ENCODE measurements at regions not wholly inside any gene's neighbourhood (a gene's known extent, or its start where the extent isn't known, plus 50 kb on each side); places are given as distances from the start of the nearest gene placed in this dataset.

GRCh38 chr1:41998250-41998649 lies 79.5 kb upstream of the HIVEP3 start:
- Histone ChIP-seq H3K36me3 (no peaks in the 10 kb centered on the region), H3K4me1 (no peaks in the 10 kb centered on the region), H3K4me3 (no peak overlapping the region), H3K27ac (replicated peaks in 1 of 4) (no peak overlapping the region), H3K9me3 (no peaks in the 10 kb centered on the region), H3K27me3 (no peaks in the 10 kb centered on the region)
- no peak for DNase-seq (ENCODE audit: extremely low spot score)
- TF ChIP-seq EP300 (IDR thresholded peaks at IDR 0.05) (no peak), POLR2AphosphoS5 (IDR thresholded peaks at IDR 0.05) (no peak)
- TF ChIP-seq, protein P1, sequence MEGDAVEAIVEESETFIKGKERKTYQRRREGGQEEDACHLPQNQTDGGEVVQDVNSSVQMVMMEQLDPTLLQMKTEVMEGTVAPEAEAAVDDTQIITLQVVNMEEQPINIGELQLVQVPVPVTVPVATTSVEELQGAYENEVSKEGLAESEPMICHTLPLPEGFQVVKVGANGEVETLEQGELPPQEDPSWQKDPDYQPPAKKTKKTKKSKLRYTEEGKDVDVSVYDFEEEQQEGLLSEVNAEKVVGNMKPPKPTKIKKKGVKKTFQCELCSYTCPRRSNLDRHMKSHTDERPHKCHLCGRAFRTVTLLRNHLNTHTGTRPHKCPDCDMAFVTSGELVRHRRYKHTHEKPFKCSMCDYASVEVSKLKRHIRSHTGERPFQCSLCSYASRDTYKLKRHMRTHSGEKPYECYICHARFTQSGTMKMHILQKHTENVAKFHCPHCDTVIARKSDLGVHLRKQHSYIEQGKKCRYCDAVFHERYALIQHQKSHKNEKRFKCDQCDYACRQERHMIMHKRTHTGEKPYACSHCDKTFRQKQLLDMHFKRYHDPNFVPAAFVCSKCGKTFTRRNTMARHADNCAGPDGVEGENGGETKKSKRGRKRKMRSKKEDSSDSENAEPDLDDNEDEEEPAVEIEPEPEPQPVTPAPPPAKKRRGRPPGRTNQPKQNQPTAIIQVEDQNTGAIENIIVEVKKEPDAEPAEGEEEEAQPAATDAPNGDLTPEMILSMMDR (IDR thresholded peaks at IDR 0.05) = no peak
- intact Hi-C loops (cut with DNase I) = no loop called here

- Histone ChIP-seq H3K27ac (replicated peaks in 1 of 4) (no peak overlapping the region), H3K27me3 (no peaks in the 10 kb centered on the region), H3K9me3 (no peaks in the 10 kb centered on the region), H3K4me3 (no peak overlapping the region), H3K36me3 (no peaks in the 10 kb centered on the region), H3K4me1 (no peaks in the 10 kb centered on the region)
- peak; percentile 12 for DNase-seq (ENCODE audit: extremely low spot score)
- TF ChIP-seq EP300 (IDR thresholded peaks at IDR 0.05) (no peak), POLR2A (IDR thresholded peaks at IDR 0.05; ENCODE audit: low read depth) (no peak), POLR2AphosphoS5 (IDR thresholded peaks at IDR 0.05) (no peak)
- TF ChIP-seq, protein P1 (IDR thresholded peaks at IDR 0.05) = no peak
- 80% methylated on average over 5 of the region's 5 CpGs for WGBS
- intact Hi-C loops (cut with DNase I) = no loop called here
Observed at GRCh38 chr1:41997153-41997552, 78.4 kb upstream of the HIVEP3 start.

DNA sequence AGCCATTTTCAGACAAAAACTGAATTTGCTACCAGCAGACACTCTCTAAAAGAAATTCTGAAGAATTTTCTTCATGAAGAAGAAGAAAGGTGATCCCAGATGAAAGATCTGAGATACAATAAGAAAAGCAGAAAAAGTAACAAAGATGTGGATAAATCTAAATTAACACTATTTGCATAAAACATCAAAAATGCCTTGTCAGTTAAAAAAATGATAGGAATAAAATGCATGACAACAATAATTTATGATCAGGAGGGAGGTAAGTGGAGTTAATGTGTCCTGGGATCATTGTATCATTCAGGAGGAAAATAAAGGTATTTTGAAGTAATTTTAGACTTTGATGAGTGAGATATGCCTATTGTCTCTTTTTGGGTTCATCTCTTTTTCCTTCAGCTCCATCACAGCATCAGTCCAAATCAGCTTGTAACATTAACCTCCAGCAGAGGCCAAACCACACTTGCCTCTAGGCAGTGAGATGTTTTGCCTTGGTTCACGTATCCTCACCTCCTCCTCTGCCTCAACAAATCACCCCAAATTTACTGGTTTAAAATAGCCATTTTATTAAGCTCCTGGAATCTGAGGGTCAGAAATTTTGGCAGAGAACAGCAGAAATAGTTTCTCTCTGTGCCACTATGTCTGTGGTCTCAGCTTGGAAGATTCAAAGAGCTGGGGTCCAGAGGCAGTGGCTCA lies 76.9 kb upstream of the HIVEP3 start:
- no peak overlapping the region for H3K27ac ChIP-seq (replicated peaks in 1 of 4)
- H3K36me3 ChIP-seq = no peaks in the 10 kb centered on the region
- TF ChIP-seq POLR2AphosphoS5 (IDR thresholded peaks at IDR 0.05) (no peak), EP300 (IDR thresholded peaks at IDR 0.05) (no peak), POLR2A (IDR thresholded peaks at IDR 0.05; ENCODE audit: low read depth) (no peak)
- TF ChIP-seq, protein P1 (IDR thresholded peaks at IDR 0.05) = no peak
- H3K9me3 ChIP-seq = no peaks in the 10 kb centered on the region
- no peaks in the 10 kb centered on the region for H3K4me1 ChIP-seq
- 70% methylated on average over 1 of the region's 1 CpG for WGBS
- no peak overlapping the region for H3K4me3 ChIP-seq
- DNase-seq (ENCODE audit: extremely low spot score) = no peak
- intact Hi-C loops (cut with DNase I) = no loop called here
- H3K27me3 ChIP-seq = no peaks in the 10 kb centered on the region

GRCh38 chr1:41994195-41994894 lies 75.6 kb upstream of the HIVEP3 start:
- Histone ChIP-seq H3K36me3 (no peaks in the 10 kb centered on the region), H3K4me3 (no peak overlapping the region), H3K4me1 (no peaks in the 10 kb centered on the region), H3K9me3 (no peaks in the 10 kb centered on the region), H3K27ac (replicated peaks in 1 of 4) (no peak overlapping the region), H3K27me3 (no peaks in the 10 kb centered on the region)
- 96% methylated on average over 5 of the region's 5 CpGs for WGBS
- intact Hi-C loops (cut with DNase I) = no loop called here
- no peak for TF ChIP-seq EP300 (IDR thresholded peaks at IDR 0.05)
- no peak for TF ChIP-seq POLR2AphosphoS5 (IDR thresholded peaks at IDR 0.05)
- no peak for TF ChIP-seq POLR2A (IDR thresholded peaks at IDR 0.05; ENCODE audit: low read depth)
- TF ChIP-seq, protein P1 (IDR thresholded peaks at IDR 0.05) = no peak
- peak; percentile 26 for DNase-seq (ENCODE audit: extremely low spot score)

All from esophagus muscularis mucosa (tissue), 4 donors.